Progenitor cell of endocrine pancreas (in vitro differentiated cells): ENCODE measurements at regions not wholly inside any gene's neighbourhood (a gene's known extent, or its start where the extent isn't known, plus 50 kb on each side); places are given as distances from the start of the nearest gene placed in this dataset.
"Not testable (repeated sequence)": the region's sequence is repeated elsewhere in the genome, so short reads cannot be mapped to it uniquely, and the experiment has no call there.

Experiments
- DNase-seq: peaks from one replicate; pipeline ENCODE4 v3.0.0; 2021; ENCODE audit warnings: low spot score; ENCODE audit not compliant: unreplicated experiment
- H3K27ac Mint-ChIP-seq: 2 replicates; pipeline ENCODE4 v1.8.0; 2021; ENCODE audit warnings: mild to moderate bottlenecking, moderate library complexity, mixed read lengths
- H3K27me3 Mint-ChIP-seq: 2 replicates; pipeline ENCODE4 v1.8.0; 2021; ENCODE audit warnings: mixed read lengths
- H3K36me3 Mint-ChIP-seq: 2 replicates; pipeline ENCODE4 v1.8.0; 2022; ENCODE audit warnings: mixed read lengths; ENCODE audit not compliant: insufficient read depth
- H3K4me1 Mint-ChIP-seq: 2 replicates; pipeline ENCODE4 v1.8.0; 2021; ENCODE audit warnings: low read depth, mixed read lengths
- H3K4me3 Mint-ChIP-seq: 2 replicates; pipeline ENCODE4 v1.8.0; 2021; ENCODE audit warnings: low read depth, mild to moderate bottlenecking, moderate library complexity, mixed read lengths
- H3K9me3 Mint-ChIP-seq: 2 replicates; pipeline ENCODE4 v1.8.0; 2021; ENCODE audit warnings: low read depth, mixed read lengths
- TF ChIP-seq, protein P1 (sequence below): fragments of 200-600 bp; sonication (generic); IDR thresholded peaks from one replicate; pipeline ENCODE4 v1.5.0; 2021; ENCODE audit warnings: antibody characterized with exemption, mild to moderate bottlenecking; ENCODE audit not compliant: unreplicated experiment

- no peaks in the 10 kb centered on the region for H3K9me3 Mint-ChIP-seq
- no peak overlapping the region for H3K27ac Mint-ChIP-seq
- no peak overlapping the region for H3K4me3 Mint-ChIP-seq
- no peak for DNase-seq
- H3K36me3 Mint-ChIP-seq, result no peaks in the 10 kb centered on the region
- H3K27me3 Mint-ChIP-seq, result no peaks in the 10 kb centered on the region
- TF ChIP-seq, protein P1, sequence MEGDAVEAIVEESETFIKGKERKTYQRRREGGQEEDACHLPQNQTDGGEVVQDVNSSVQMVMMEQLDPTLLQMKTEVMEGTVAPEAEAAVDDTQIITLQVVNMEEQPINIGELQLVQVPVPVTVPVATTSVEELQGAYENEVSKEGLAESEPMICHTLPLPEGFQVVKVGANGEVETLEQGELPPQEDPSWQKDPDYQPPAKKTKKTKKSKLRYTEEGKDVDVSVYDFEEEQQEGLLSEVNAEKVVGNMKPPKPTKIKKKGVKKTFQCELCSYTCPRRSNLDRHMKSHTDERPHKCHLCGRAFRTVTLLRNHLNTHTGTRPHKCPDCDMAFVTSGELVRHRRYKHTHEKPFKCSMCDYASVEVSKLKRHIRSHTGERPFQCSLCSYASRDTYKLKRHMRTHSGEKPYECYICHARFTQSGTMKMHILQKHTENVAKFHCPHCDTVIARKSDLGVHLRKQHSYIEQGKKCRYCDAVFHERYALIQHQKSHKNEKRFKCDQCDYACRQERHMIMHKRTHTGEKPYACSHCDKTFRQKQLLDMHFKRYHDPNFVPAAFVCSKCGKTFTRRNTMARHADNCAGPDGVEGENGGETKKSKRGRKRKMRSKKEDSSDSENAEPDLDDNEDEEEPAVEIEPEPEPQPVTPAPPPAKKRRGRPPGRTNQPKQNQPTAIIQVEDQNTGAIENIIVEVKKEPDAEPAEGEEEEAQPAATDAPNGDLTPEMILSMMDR, result no peak
- H3K4me1 Mint-ChIP-seq, result no peaks in the 10 kb centered on the region
Measured at GRCh38 chr9:12305211-12305610, 388.0 kb upstream of the TYRP1 start.

DNA sequence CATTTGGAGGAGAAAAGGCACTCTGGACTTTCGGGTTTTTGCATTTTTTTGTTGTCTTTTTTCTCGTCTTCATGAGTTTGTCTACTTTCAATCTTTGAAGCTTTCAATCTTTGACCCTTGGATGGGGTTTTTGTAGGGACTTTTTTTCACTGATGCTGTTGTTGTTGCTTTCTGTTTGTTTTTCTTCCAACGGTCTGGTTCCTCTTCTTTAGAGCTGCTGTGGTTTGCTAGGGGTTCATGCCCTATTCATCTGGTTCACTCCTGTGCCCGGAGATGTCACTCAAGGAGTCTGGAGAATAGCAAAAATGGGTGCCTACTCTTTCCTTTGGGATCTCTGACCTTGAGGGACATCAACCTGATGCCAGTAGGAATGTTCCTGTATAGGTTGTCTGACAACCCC is 378.6 kb upstream of the TYRP1 start:
- no peaks in the 10 kb centered on the region for H3K4me1 Mint-ChIP-seq
- TF ChIP-seq, protein P1, result no peak
- H3K27ac Mint-ChIP-seq, result no peak overlapping the region
- H3K27me3 Mint-ChIP-seq, result no peaks in the 10 kb centered on the region
- H3K4me3 Mint-ChIP-seq, result no peak overlapping the region
- H3K9me3 Mint-ChIP-seq, result peaks cover 30% of the 10 kb centered on the region
- H3K36me3 Mint-ChIP-seq, result no peaks in the 10 kb centered on the region
- DNase-seq, result no peak

DNA sequence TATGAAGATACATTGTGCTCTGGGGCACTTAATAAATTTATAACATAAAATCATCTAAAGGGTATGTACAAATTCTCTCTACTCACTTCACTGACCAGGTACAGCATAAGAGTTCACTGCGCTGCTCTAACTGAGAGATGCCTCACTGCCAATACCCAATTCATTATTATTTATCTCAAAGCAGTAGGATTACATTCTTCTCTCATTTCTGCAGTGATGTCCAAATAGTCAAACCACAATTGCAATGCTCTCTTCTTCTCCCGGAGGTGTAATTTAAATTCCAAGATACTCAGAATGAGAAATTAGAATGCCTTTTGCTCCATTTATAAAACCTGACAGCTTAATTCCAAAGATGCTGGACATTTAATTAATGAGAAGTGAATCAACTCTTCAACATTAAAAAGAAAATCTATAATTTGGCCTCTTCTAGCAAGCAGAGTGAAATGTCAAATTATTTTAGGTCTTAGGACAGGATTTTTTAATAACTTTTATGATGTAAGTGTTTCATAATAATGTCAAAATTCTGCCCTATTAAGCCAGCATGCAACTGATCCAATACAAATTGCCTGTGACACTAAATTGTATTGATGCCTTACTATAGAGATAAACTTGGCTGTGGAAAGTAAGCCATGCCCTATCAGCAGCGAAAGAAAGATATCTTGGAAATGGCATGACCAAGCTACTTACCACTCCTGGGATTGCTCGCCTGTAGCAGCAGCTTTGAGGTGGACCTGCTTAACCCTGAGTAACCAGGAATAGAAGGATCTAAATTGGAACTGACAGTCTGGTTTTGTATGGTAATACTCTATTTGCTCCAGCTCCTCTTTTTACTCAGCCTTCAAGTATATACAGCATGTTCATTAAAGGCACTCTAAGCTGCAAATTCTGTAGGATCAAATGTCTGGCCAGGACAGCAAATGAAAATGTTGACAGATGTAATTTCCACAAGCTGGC is 374.2 kb upstream of the TYRP1 start:
- no peaks in the 10 kb centered on the region for H3K36me3 Mint-ChIP-seq
- TF ChIP-seq, protein P1, result no peak
- no peak overlapping the region for H3K4me3 Mint-ChIP-seq
- no peak overlapping the region for H3K27ac Mint-ChIP-seq
- no peaks in the 10 kb centered on the region for H3K27me3 Mint-ChIP-seq
- H3K4me1 Mint-ChIP-seq, result no peaks in the 10 kb centered on the region
- H3K9me3 Mint-ChIP-seq, result peaks cover 3% of the 10 kb centered on the region
- DNase-seq, result no peak

GRCh38 chr9:12329623-12329985 is 363.6 kb upstream of the TYRP1 start:
- peaks cover 1% of the 10 kb centered on the region for H3K4me1 Mint-ChIP-seq

DNA sequence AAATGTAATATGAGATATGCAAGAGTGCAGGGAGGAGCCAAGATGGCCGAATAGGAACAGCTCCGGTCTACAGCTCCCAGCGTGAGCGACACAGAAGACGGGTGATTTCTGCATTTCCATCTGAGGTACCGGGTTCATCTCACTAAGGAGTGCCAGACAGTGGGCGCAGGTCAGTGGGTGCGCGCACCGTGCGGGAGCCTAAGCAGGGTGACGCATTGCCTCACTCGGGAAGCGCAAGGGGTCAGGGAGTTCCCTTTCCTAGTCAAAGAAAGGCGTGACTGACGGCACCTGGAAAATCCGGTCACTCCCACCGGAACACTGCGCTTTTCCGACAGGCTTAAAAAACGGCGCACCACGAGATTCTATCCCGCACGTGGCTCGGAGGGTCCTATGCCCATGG is 359.2 kb upstream of the TYRP1 start:
- not testable (repeated sequence) for H3K4me3 Mint-ChIP-seq, H3K9me3 Mint-ChIP-seq, H3K4me1 Mint-ChIP-seq, H3K27me3 Mint-ChIP-seq, H3K36me3 Mint-ChIP-seq, H3K27ac Mint-ChIP-seq, DNase-seq

More at GRCh38 chr9:12329623-12329985, 363.6 kb upstream of the TYRP1 start:
- no peaks in the 10 kb centered on the region for H3K36me3 Mint-ChIP-seq
- H3K27ac Mint-ChIP-seq, result no peak overlapping the region
- no peak for DNase-seq
- H3K9me3 Mint-ChIP-seq, result no peaks in the 10 kb centered on the region
- H3K4me3 Mint-ChIP-seq, result no peak overlapping the region
- TF ChIP-seq, protein P1, result no peak
- no peaks in the 10 kb centered on the region for H3K27me3 Mint-ChIP-seq

- TF ChIP-seq, protein P1, result no peak
- H3K4me3 Mint-ChIP-seq, result no peak overlapping the region
- H3K4me1 Mint-ChIP-seq, result peaks cover 2% of the 10 kb centered on the region
- no peaks in the 10 kb centered on the region for H3K36me3 Mint-ChIP-seq
- H3K27me3 Mint-ChIP-seq, result no peaks in the 10 kb centered on the region
- H3K27ac Mint-ChIP-seq, result no peak overlapping the region
- no peak for DNase-seq
- H3K9me3 Mint-ChIP-seq, result peaks cover 3% of the 10 kb centered on the region
Measured at GRCh38 chr9:12350775-12351174, 342.4 kb upstream of the TYRP1 start.
